Testis (tissue), 2 donors: ENCODE measurements at regions not wholly inside any gene's neighbourhood (a gene's known extent, or its start where the extent isn't known, plus 50 kb on each side); places are given as distances from the start of the nearest gene placed in this dataset.

Source experiments
- DNase-seq: peaks from one replicate; pipeline ENCODE4 v3.0.0-alpha.2; 2019
- H3K27ac ChIP-seq, 2 donors: fragments of 200-600 bp; sonication (generic); one replicate each; pipeline ENCODE4 v1.5.1; 2019
- H3K27me3 ChIP-seq: fragments of 200-600 bp; sonication (generic); one replicate; pipeline ENCODE4 v1.5.1; 2019
- H3K36me3 ChIP-seq: fragments of 200-600 bp; sonication (generic); one replicate; pipeline ENCODE4 v1.5.1; 2017; ENCODE audit warnings: low read depth; ENCODE audit errors: missing control alignments
- H3K4me1 ChIP-seq: fragments of 200-600 bp; sonication (generic); one replicate; pipeline ENCODE4 v1.5.1; 2019
- H3K4me3 ChIP-seq, 2 donors: fragments of 200-600 bp; sonication (generic); one replicate each; pipeline ENCODE4 v1.5.1; 2017 to 2019
- H3K9me3 ChIP-seq: fragments of 200-600 bp; sonication (generic); one replicate; pipeline ENCODE4 v1.5.1; 2017
- CTCF ChIP-seq, 3 experiments: fragments of 450-650 bp in 2 of 3; fragments of 200-600 bp in 1 of 3; sonication (generic) in 1 of 3; IDR thresholded peaks; one replicate each; pipeline ENCODE4 v1.5.1; 2016 to 2019; ENCODE audit warnings: antibody characterized with exemption in 3 of 3, mild to moderate bottlenecking in 2 of 3, moderate library complexity in 1 of 3
- POLR2A ChIP-seq: fragments of 450-650 bp; IDR thresholded peaks from one replicate; pipeline ENCODE4 v1.6.1; 2017; ENCODE audit warnings: antibody characterized with exemption, mild to moderate bottlenecking, moderate library complexity
- WGBS, 2 donors: methylation state at CpG; one replicate each; pipeline ENCODE4 v1.1.5; 2018; 5-methylcytosine and 5-hydroxymethylcytosine counted together
- intact Hi-C: fragments of 100-400 bp; cut with DNase I; formaldehyde crosslinking; loops from one replicate; pipeline ENCODE4 v1.15.1; 2023; ENCODE audit warnings: low total_unique reads

GRCh38 chr5:86879086-86879485 is 261.3 kb downstream of the COX7C start:
- Histone ChIP-seq H3K36me3 (no peaks in the 10 kb centered on the region), H3K27me3 (no peaks in the 10 kb centered on the region), H3K27ac (no peak overlapping the region), H3K4me3 (no peak overlapping the region), H3K4me1 (no peaks in the 10 kb centered on the region), H3K9me3 (no peaks in the 10 kb centered on the region)
- intact Hi-C loops, result no loop called here
- DNase-seq, result no peak
- TF ChIP-seq CTCF (IDR thresholded peaks at IDR 0.05) (no peak), POLR2A (no peak)

GRCh38 chr5:86880344-86880743 is 262.6 kb downstream of the COX7C start:
- no peak for DNase-seq
- intact Hi-C loops, result no loop called here
- Histone ChIP-seq H3K27me3 (no peaks in the 10 kb centered on the region), H3K9me3 (no peaks in the 10 kb centered on the region), H3K36me3 (no peaks in the 10 kb centered on the region), H3K4me1 (no peaks in the 10 kb centered on the region), H3K27ac (no peak overlapping the region), H3K4me3 (no peak overlapping the region)
- WGBS, 2 donors, result 65 to 76% methylated on average over 4 of the region's 4 CpGs
- TF ChIP-seq CTCF (IDR thresholded peaks at IDR 0.05) (no peak), POLR2A (no peak)

- TF ChIP-seq CTCF (IDR thresholded peaks at IDR 0.05), result peak; percentile 59 to 67 (median 62)
- no peak for TF ChIP-seq POLR2A
- no peak overlapping the region for H3K4me3 ChIP-seq
- H3K27me3 ChIP-seq, result no peaks in the 10 kb centered on the region
- no peaks in the 10 kb centered on the region for H3K36me3 ChIP-seq
- WGBS, 2 donors, result 40 to 73% methylated on average over 3 of the region's 3 CpGs
- no peak overlapping the region for H3K27ac ChIP-seq
- intact Hi-C loops, result no loop called here
- DNase-seq, result peak; percentile 49
- H3K4me1 ChIP-seq, result no peaks in the 10 kb centered on the region
- H3K9me3 ChIP-seq, result no peaks in the 10 kb centered on the region
Observed at GRCh38 chr5:86880785-86881492, 263.2 kb downstream of the COX7C start.

- no peaks in the 10 kb centered on the region for H3K36me3 ChIP-seq
- no peak for TF ChIP-seq POLR2A
- TF ChIP-seq CTCF (IDR thresholded peaks at IDR 0.05), result no peak
- no peak for DNase-seq
- intact Hi-C loops, result no loop called here
- no peaks in the 10 kb centered on the region for H3K9me3 ChIP-seq
- H3K4me1 ChIP-seq, result no peaks in the 10 kb centered on the region
- no peaks in the 10 kb centered on the region for H3K27me3 ChIP-seq
- H3K4me3 ChIP-seq, result no peak overlapping the region
- WGBS, 2 donors, result 43 to 76% methylated on average over 1 of the region's 1 CpG
- no peak overlapping the region for H3K27ac ChIP-seq
Observed at GRCh38 chr5:86881493-86882090, 263.9 kb downstream of the COX7C start.

GRCh38 chr5:86884608-86885007 is 266.9 kb downstream of the COX7C start:
- DNase-seq, result no peak
- no peaks in the 10 kb centered on the region for H3K27me3 ChIP-seq

More at GRCh38 chr5:86884608-86885007, 266.9 kb downstream of the COX7C start:
- H3K4me3 ChIP-seq, result peak overlapping the region in 1 of 2 donors; percentile 13
- intact Hi-C loops, result no loop called here
- H3K4me1 ChIP-seq, result no peaks in the 10 kb centered on the region
- WGBS, 2 donors, result 85 to 88% methylated on average over 16 of the region's 16 CpGs
- no peak for TF ChIP-seq CTCF (IDR thresholded peaks at IDR 0.05)
- no peak for TF ChIP-seq POLR2A
- no peaks in the 10 kb centered on the region for H3K9me3 ChIP-seq
- H3K27ac ChIP-seq, result no peak overlapping the region
- no peaks in the 10 kb centered on the region for H3K36me3 ChIP-seq
